ENCODE measurements at regions not wholly inside any gene's neighbourhood (a gene's known extent, or its start where the extent isn't known, plus 50 kb on each side); places are given as distances from the start of the nearest gene placed in this dataset.
"Not testable (repeated sequence)": the region's sequence is repeated elsewhere in the genome, so short reads cannot be mapped to it uniquely, and the experiment has no call there.

DNA sequence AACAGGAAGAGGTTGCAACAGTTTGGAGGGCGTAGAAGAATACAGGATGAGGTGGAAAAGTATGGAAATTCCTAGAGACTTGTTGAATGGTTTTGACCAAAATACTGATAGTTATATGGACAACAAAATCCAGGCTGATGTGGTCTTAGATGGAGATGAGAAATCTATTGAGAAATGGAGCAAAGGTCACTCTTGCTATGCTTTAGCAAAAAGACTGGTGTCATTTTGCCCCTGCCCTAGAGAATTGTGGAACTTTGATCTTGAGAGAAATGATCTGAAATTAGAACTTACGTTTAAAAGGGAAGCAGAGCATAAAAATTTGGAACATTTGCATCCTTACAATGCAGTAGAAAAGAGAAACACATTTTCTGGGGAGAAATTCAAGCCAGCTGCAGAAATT lies 686.9 kb upstream of the GBE1 start (continued):
- TF ChIP-seq, protein P1, sequence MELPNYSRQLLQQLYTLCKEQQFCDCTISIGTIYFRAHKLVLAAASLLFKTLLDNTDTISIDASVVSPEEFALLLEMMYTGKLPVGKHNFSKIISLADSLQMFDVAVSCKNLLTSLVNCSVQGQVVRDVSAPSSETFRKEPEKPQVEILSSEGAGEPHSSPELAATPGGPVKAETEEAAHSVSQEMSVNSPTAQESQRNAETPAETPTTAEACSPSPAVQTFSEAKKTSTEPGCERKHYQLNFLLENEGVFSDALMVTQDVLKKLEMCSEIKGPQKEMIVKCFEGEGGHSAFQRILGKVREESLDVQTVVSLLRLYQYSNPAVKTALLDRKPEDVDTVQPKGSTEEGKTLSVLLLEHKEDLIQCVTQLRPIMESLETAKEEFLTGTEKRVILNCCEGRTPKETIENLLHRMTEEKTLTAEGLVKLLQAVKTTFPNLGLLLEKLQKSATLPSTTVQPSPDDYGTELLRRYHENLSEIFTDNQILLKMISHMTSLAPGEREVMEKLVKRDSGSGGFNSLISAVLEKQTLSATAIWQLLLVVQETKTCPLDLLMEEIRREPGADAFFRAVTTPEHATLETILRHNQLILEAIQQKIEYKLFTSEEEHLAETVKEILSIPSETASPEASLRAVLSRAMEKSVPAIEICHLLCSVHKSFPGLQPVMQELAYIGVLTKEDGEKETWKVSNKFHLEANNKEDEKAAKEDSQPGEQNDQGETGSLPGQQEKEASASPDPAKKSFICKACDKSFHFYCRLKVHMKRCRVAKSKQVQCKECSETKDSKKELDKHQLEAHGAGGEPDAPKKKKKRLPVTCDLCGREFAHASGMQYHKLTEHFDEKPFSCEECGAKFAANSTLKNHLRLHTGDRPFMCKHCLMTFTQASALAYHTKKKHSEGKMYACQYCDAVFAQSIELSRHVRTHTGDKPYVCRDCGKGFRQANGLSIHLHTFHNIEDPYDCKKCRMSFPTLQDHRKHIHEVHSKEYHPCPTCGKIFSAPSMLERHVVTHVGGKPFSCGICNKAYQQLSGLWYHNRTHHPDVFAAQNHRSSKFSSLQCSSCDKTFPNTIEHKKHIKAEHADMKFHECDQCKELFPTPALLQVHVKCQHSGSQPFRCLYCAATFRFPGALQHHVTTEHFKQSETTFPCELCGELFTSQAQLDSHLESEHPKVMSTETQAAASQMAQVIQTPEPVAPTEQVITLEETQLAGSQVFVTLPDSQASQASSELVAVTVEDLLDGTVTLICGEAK (IDR thresholded peaks at IDR 0.05) = no peak
- TF ChIP-seq, protein P1 (CRISPR knock-in tag; IDR thresholded peaks at IDR 0.05) = no peak
- no peak for TF ChIP-seq BCL6 (CRISPR knock-in tag; IDR thresholded peaks at IDR 0.05)
- no peak for TF ChIP-seq ZNF449 (CRISPR knock-in tag; IDR thresholded peaks at IDR 0.05)
- no peak for TF ChIP-seq ZC3H4 (CRISPR knock-in tag; IDR thresholded peaks at IDR 0.05; ENCODE audit: borderline replicate concordance)
- no peak for TF ChIP-seq XRCC3 (IDR thresholded peaks at IDR 0.05)

GRCh38 chr3:82428821-82429220 lies 667.4 kb upstream of the GBE1 start:
- ATAC-seq; H3K4me1 ChIP-seq (replicated peaks in 1 of 2; ENCODE audit: control insufficient read depth in 2 of 2, insufficient read depth in 2 of 2, low read length in 2 of 2); POLR2A ChIA-PET; H3K4me3 ChIP-seq; H3K79me2 ChIP-seq (ENCODE audit: control insufficient read depth, insufficient read depth, low read length); H3K27me3 ChIP-seq (ENCODE audit: control insufficient read depth in 2 of 2, insufficient read depth in 2 of 2, low read length in 2 of 2); H3K4me2 ChIP-seq (ENCODE audit: insufficient read depth, low read length); DNase-seq (ENCODE audit: extremely low read depth in 1 of 4, low spot score in 3 of 4); H3K9me1 ChIP-seq (ENCODE audit: control insufficient read depth, insufficient read depth, low read length); H3K27ac ChIP-seq (ENCODE audit: extremely low read depth, low read depth, low read length); H4K20me1 ChIP-seq (replicated peaks; ENCODE audit: control insufficient read depth, insufficient read depth, low read length); H3K36me3 ChIP-seq (ENCODE audit: control insufficient read depth, insufficient read depth, low read length); FAIRE-seq; H2AFZ ChIP-seq (ENCODE audit: low read depth, low read length); in situ Hi-C loops (cut with MboI); BruUV-seq (replicated peaks); intact Hi-C loops (cut with micrococcal nuclease); H3K9ac ChIP-seq (ENCODE audit: insufficient read depth in 1 of 2, low read depth in 2 of 2, low read length in 2 of 2); H3K9me3 ChIP-seq (replicated peaks; ENCODE audit: control insufficient read depth, insufficient read depth, low read depth, low read length); CTCF ChIA-PET (ENCODE audit: low intra/inter-chr PET ratio): not testable (repeated sequence)
- WGBS (ENCODE audit: insufficient coverage, low coverage, missing lambda C conversion rate) = 2% methylated on average over 5 of the region's 7 CpGs
